HK-2 (cell line): ENCODE measurements at regions not wholly inside any gene's neighbourhood (a gene's known extent, or its start where the extent isn't known, plus 50 kb on each side); places are given as distances from the start of the nearest gene placed in this dataset.
"Not testable (repeated sequence)": the region's sequence is repeated elsewhere in the genome, so short reads cannot be mapped to it uniquely, and the experiment has no call there.

ENCODE experiments used
- DNase-seq: peaks from one replicate; pipeline ENCODE4 v3.0.0-alpha.2; 2018; ENCODE audit not compliant: unreplicated experiment

DNA sequence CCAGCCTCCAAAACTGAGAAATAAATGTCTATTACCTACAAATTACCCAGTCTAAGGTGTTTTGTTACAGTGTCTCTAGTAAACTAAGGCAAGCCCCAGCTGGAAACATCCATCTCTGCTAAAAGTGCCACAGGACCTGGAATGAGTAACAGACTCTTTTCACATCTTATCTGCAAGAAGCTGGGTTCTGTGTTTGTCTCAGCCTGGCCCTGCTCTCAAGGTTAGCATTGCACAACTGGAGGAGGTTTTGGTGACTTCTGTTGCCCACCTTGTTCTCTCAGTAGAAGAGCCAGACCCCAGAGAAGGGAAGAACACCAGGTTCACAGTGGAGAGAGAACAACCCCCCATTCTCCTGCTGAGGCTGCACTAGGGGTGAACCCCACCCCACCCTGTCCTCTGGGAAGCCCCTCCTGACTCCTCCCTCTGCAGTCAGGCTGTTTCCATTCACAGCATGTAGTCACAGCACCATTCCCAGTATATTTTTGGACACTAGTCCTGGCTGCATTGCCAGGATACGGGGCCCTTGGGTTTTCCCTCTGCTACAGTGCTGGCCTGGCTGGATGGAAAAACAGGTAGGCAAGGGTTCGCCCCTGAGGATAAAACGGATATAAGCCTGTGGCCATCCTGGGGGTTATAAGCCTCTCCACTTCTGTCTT, 280.0 kb downstream of the BCL2L11 start:
- DNase-seq, result not testable (repeated sequence)

GRCh38 chr2:111401270-111402140, 280.8 kb downstream of the BCL2L11 start:
- not testable (repeated sequence) for DNase-seq

DNA sequence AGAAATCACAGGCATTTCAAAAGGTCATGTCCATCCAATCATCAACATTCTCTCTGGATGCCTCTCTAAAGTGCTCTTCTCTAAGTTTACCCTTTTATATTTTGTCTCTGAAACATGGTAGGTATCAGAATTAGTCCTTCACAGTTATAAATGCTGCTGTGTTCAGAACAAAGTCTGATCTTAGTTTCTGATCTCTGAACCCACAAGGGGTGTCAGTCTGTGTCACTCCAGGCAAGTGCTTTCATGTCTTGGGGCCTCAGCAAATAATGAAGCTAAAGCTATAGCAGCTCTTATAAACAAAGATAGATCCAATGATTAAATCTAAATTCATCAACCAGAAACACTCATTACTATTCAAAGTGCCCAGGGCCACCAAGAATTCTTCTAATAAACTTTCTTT, 281.7 kb downstream of the BCL2L11 start:
- not testable (repeated sequence) for DNase-seq

DNA sequence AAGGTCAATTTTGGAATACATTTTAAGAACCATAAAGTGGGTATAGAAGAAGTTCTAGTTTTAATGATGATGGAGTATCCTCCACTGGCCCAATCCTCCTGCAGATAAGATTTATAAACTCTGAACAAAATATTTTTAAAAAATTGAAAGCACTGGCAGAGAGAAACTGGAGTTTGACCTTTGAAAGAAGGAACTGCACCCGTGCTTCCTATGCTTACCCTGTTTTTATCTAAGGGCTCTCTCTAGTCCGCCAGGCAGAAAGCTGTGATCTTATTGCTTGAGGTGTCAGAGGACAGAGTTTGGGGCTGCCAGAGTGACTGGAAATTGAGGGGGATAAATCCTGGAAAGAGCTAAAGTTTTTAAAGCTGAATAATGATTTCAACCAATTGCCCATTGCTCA, 282.6 kb downstream of the BCL2L11 start:
- DNase-seq, result not testable (repeated sequence)

- DNase-seq, result not testable (repeated sequence)
Measured at GRCh38 chr2:111406616-111407015, 285.9 kb downstream of the BCL2L11 start.

- DNase-seq, result not testable (repeated sequence)
Measured at GRCh38 chr2:111407632-111408194, 287.0 kb downstream of the BCL2L11 start.

GRCh38 chr2:111410868-111411406, 290.2 kb downstream of the BCL2L11 start:
- DNase-seq, result not testable (repeated sequence)

DNA sequence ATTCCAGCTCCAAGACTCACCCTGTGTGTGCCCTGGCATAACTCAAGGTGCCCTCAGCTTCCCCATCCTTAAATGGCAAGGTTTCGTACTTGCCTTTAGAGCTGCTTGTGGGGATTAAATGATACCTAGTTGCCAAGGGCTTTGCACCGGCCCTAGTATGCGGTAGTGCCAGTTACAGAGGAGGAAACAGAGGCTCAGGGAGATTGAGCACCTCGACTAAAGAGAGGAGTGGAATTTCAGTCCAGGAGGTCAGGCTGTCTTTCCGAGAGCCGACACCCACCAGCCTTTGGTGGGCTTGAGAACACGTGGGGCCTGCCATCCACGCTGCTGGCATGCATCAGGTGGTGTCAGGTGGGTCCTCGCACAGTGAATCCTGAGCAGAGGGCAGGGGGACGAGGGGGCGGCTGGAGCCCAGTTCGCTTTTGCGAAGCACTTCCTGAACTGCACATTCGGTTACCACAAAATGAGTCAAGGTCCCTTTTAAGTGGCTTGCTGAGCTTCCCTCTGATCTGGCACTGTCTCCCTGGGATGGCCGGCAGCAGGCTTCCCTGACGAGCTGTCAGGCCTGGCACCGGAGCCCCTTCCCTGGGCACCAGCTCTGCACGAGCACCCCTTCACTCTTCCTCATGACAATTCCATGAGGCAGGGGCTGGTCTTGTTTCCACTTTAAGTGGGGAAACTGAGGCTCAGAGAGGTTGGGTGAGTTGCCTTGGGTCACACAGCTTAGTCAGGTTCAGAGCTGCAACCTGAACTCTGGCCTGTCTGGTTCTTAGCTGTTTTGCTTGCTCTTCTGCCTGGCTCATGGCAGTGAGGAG, 291.4 kb downstream of the BCL2L11 start:
- not testable (repeated sequence) for DNase-seq

- DNase-seq, result not testable (repeated sequence)
Measured at GRCh38 chr2:111412841-111413650, 292.3 kb downstream of the BCL2L11 start.

- DNase-seq, result not testable (repeated sequence)
Measured at GRCh38 chr2:111413950-111414349, 293.2 kb downstream of the BCL2L11 start.

GRCh38 chr2:111415765-111416743, 295.3 kb downstream of the BCL2L11 start:
- not testable (repeated sequence) for DNase-seq

DNA sequence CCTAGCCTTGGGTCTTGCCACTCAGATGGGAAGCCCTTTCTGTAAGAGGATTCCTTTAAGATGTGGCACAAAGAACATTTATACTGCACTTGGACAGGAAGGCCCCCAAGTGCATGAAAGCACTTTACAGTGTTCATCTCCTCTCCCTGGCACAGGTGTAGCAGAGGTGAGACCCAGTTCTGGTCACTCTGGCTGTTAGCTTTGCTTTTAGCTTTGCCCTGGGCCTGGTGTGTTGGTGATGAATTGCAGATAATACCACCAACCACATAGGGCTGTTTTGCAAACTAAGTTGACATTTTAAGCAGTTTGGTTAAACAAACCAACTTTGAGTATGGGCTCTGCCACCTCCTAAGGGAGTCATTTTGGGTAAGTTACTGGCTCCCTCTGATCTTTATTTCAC, 296.3 kb downstream of the BCL2L11 start:
- not testable (repeated sequence) for DNase-seq

DNA sequence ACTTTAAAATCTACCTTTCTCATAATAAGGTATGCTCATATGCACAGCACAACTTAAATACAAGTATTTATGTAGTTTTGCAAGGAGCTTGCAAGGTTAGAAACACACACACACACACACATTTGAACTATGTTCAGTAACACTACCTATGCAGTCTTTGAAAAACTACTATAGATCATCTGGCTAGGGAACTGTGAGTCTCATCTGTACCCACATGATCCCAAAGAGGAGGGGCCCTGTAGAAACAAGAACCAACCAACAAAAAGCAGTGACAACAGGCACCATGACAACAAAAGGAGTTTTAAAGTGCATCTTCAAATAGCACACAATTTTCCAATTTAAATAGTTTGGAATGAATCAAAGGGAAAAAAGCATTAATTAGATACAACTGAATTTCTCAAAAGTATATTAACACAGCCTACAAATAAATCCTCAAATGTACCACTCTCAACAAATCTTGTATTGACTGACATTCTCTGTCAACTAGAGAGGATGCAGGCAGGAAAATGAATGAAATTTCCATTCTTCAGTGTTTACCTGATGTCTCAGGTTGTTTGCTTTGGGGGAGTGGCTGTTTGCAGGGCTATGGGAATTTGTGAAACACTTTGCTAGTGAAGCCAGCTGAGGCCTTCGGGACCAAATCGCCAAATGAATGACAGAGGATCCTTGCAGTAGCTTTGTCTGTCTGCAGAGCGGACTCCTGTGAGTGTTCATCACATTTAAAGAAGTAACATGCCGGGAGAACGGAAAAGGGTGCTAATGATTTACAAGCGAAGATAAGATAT, 297.6 kb downstream of the BCL2L11 start:
- not testable (repeated sequence) for DNase-seq

- DNase-seq, result not testable (repeated sequence)
Measured at GRCh38 chr2:111420074-111420473, 299.4 kb downstream of the BCL2L11 start.

DNA sequence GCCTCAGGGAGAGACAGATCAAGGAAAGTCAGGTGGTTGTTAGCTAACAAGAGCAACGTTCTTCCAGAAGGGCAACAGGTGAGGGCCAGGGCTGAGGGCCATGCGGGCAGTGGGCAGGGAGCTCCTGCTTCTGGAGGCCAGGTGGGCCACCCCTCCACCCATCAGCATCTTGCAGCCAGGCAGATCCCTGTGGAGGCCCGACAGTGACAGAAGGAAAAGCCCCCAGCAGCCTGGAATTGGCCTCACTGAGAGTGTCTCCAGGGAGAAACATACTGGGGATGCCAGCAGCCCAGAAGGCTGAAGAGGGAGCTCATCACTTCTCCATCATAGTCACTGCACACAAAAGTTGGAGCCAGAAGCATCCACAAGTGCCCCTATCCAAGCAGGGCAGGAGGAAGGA, 300.1 kb downstream of the BCL2L11 start:
- DNase-seq, result not testable (repeated sequence)

- not testable (repeated sequence) for DNase-seq
Measured at GRCh38 chr2:111421949-111422348, 301.2 kb downstream of the BCL2L11 start.

DNA sequence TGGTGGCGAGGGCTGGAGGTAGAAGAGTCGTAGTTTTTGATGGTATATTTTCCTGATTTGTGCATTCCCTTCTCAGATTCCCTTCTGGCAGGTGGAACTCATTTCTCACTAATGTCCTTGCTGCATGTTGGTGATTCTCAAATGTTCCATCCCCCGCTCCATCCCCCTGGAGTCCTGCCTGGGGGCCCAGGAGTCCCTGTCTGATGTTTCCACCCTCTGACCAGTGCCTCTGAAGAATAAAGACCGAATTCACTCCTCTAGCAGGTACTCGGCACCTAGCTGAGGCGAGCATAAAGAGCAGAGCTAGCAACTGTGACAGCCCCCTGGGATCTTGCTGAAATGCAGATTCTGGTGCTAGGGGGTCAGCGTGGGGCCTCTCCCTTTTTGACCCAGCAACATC, 301.8 kb downstream of the BCL2L11 start:
- DNase-seq, result not testable (repeated sequence)

DNA sequence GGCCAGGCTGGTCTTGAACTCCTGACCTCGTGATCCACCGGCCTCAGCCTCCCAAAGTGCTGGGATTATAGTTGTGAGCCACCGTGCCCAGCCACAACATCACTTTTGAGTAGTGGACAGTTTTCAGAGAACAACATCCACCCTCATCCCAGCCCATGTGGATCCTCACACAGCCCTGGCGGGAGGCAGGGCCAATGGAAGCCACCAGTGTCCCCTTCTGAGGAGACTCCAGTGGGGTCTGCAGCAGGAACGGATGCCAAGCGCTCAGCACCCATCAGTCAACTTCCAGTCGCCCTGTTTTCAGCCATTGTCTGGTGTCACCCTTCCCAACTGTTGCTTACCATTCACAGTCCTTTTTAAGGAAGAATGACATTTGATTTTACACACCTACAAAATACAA, 302.5 kb downstream of the BCL2L11 start:
- DNase-seq, result not testable (repeated sequence)
